HPDE6-E6E7 (cell line): ENCODE measurements at regions not wholly inside any gene's neighbourhood (a gene's known extent, or its start where the extent isn't known, plus 50 kb on each side); places are given as distances from the start of the nearest gene placed in this dataset.
A peak's percentile ranks its signal among the peaks of the same experiment; 100 is the strongest.
"Not testable (repeated sequence)": the region's sequence is repeated elsewhere in the genome, so short reads cannot be mapped to it uniquely, and the experiment has no call there.

Source experiments
- DNase-seq: peaks from one replicate; pipeline ENCODE4 v3.0.0; 2011; ENCODE audit warnings: missing footprints; ENCODE audit errors: extremely low spot score

GRCh38 chr17:6257336-6257735 is 177.6 kb downstream of the AIPL1 start:
- DNase-seq = no peak

DNA sequence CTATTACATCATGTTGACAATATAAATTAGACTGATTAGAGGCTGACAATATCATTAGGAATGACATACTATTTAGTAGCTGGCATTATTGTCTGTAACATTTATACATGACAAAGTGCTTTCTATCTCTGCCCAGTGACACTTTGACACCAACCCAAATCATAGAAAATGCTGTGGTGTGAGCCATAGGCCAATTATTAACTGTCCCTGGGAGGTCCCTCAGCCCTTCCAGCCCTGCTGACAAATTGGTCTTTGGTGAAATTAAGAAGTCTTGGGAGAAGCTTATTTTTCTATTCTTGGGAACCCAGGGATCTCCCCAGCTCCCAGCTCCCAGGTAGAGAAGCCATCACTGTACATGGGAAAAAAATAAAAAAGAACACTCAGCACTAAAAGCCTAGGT is 179.6 kb downstream of the AIPL1 start:
- DNase-seq = no peak

GRCh38 chr17:6254036-6254435 is 180.9 kb downstream of the AIPL1 start:
- no peak for DNase-seq

DNA sequence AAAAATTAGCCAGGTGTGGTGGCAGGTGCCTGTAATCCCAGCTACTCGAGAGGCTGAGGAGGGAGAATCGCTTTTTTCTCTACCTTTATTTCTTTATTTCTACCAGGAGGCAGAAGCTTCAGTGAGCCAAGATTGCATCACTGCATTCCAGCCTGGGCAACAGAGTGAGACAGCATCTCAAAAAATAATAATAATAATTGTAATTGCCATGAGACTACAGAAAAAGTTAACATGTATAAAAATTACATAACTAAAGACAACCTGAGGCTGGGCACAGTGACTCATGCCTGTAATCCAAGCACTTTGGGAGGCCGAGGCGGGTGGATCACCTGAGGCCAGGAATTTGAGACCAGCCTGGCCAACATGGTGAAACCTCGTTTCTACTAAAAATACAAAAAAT is 181.5 kb downstream of the WSCD1 start:
- DNase-seq = not testable (repeated sequence)

DNA sequence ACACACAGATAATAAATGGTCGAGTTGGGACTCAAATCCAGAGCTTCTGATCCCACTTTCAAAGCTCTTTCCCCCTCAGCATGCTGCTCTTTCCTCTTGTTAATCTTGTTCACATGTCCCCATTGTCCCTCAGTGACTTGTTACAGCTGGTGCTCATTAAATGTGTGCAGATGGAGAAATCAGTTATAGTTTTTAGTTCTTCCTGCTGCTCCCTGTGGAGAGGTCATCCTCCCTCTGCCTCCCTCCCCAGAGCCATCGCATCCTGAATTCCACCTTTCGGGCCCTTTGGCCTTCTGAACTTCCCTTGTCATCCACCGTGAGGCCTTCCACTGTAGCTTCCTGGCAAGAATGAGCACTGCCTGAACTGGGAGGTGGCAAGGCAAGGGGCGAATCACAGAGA is 179.6 kb downstream of the WSCD1 start:
- no peak for DNase-seq

GRCh38 chr17:6248061-6248460 is 177.9 kb downstream of the WSCD1 start:
- no peak for DNase-seq

GRCh38 chr17:6245301-6246177 is 175.4 kb downstream of the WSCD1 start:
- no peak for DNase-seq

GRCh38 chr17:6244796-6245195 is 174.6 kb downstream of the WSCD1 start:
- DNase-seq = peak; percentile 23

- DNase-seq = no peak
Observed at GRCh38 chr17:6244253-6244652, 174.1 kb downstream of the WSCD1 start.

- DNase-seq = no peak
Observed at GRCh38 chr17:6243186-6243585, 173.0 kb downstream of the WSCD1 start.

- no peak for DNase-seq
Observed at GRCh38 chr17:6241996-6242395, 171.8 kb downstream of the WSCD1 start.

DNA sequence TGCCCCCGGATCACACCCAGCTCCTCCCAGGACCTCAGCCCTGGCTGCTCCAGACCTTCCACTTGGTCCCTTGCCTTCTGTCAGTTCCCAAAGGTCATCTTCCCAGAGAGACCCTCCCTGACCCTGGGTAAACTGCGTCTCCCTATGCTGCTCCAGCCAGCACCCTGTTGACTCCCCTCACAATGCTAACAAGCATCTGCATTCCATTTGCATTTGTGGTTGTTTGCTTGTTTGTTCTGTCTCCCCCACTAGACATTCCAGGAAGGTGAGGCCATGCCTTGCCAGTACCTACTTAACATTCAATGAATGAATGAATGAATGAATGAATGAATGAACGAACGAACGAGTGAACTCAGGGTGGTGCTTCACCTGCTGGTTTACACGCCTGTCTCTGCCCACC is 171.2 kb downstream of the WSCD1 start:
- no peak for DNase-seq

- no peak for DNase-seq
Observed at GRCh38 chr17:6240601-6241000, 170.4 kb downstream of the WSCD1 start.

DNA sequence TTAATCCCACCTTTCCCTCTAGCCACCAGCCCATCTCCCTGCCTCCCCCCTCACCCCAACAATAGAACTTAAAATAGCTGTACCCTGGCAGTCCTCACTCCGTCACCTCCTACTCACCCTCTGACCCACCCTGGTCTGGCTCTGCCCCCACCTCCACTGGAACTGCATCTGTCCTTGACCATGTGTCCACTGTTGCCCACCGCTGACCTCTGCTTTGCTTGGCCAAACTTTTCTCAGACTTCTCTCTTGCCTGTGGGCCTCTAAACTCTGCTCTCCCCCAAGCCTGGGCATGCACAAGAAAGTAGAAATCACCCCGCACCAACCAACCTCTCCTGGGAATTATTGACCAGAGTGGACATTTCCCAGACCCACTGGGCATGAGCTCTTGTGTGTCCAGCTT is 169.8 kb downstream of the WSCD1 start:
- DNase-seq = no peak

GRCh38 chr17:6239241-6239798 is 169.1 kb downstream of the WSCD1 start:
- DNase-seq = peak; percentile 17

DNA sequence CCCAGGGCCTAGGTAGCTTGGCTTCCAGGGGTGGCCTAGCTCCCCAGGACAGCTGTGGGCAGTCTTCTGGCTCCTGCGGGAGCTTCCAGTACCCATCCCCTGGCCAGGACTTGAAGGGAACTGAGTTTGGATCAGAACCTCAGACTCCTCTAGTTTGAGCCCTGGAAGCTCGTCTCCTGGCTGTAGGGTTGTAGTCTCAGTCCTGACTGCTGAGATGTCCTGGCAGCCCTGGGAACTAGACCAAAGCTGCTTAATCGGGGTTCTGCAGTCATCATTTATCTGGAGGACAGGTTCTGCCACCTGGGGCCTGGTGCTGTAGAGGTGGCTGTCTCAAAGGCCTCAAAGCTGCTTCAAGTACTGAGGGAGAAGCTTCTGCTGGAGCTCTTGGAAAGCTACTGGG is 163.7 kb downstream of the WSCD1 start:
- no peak for DNase-seq

GRCh38 chr17:6233339-6233738 is 163.2 kb downstream of the WSCD1 start:
- DNase-seq = no peak

- DNase-seq = no peak
Observed at GRCh38 chr17:6232732-6233101, 162.5 kb downstream of the WSCD1 start.

DNA sequence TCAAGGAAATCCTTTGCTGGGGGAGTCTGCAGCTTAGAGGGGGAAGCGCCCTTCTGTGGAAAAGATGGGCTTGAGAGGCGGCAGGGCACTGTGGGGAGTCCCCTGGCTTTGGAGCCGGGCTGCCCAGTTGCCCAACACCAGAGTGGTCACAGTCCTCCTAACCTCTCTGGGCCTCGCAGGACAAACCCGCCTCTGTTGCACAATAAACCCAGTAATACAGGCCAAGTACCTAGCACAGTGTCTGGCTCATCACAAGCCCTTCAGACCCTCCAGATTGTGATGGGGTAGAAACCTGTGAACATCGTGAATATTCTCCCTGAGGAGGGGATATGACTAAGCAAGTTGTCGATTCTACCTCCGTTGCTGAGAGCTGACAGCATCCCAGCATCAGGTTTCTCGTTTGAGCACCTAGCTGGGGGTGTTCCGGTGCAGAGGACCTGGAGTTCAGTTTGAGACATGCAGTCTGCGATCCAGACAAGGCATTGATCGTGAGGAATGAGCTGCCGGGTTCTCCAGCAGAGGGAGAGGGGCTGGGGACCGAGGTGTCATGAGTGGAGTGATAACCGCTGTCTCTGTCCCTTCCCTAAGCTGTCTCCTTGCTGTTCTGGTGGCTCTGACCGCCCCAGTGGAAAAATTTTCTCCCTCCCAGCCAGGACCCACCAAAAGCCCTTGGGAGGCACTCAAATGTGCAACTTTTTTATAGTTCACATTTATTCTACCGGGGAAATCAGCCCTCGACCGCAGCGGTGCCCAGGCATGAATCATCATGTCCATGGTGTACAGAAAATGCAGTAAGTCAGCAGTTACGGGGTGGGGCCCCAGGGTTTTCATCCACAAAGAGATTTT is 161.9 kb downstream of the WSCD1 start:
- DNase-seq = peak; percentile 47

DNA sequence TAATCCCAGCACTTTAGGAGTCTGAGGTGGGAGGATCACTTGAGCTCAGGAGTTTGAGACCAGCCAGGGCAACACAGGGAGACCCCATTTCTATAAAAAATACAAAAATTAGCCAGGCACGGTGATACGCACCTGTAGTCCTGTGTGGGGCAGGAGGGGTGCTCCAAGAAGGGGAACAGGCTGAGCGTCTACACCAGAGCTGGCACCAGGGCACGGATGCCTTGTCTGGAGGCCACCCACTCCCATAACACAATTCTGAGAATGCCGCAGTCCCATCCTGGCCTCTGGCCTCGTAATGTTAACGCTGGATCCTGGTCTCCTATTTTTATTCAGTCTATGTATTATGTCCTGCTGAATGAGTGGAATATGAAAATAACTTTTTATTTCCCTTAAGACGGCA is 161.3 kb downstream of the WSCD1 start:
- no peak for DNase-seq

DNA sequence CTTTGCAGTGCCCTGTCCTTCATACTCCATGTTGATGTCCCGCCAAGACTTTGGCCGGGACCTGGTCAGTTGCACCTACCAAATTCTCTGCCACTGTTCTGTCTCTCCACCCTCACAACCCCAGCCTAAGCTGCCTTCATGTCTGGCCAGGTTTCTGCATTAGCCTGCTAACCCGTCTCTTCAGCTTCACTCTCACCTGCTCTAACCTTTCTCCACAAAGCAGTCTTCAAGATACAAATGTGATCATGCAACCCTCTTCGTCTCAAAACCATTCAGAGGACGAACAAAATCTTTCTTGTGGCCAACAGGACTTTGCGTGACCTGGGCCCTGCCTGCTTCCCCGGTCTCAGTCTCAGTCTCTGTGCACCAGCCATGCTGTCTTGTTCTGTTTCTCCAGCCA is 148.2 kb downstream of the WSCD1 start:
- DNase-seq = no peak
